ENCODE measurements at regions not wholly inside any gene's neighbourhood (a gene's known extent, or its start where the extent isn't known, plus 50 kb on each side); places are given as distances from the start of the nearest gene placed in this dataset.
A peak's percentile ranks its signal among the peaks of the same experiment; 100 is the strongest.
"Not testable (repeated sequence)": the region's sequence is repeated elsewhere in the genome, so short reads cannot be mapped to it uniquely, and the experiment has no call there.

DNA sequence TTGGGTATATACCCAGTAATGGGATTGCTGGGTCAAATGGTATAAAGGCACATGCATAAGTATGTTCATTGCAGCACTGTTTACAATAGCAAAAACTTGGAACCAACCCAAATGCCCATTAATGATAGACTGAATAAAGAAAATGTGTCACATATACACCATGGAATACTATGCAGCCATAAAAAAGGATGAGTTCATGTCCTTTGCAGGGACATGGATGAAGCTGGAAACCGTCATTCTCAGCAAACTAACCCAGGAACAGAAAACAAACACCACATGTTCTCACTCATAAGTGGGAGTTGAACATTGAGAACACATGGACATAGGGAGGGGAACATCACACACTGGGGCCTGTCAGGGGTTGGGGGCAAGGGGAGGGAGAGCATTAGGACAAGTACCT is 224.5 kb upstream of the KIAA1217 start:
- not testable (repeated sequence) for DNase-seq (ENCODE audit: low read depth)

GRCh38 chr10:23988006-23988405 is 220.9 kb upstream of the KIAA1217 start:
- no peak overlapping the region for H3K4me3 ChIP-seq (ENCODE audit: low read depth, low read length)
- DNase-seq (ENCODE audit: low read depth): no peak

More for the DNA sequence above, 224.5 kb upstream of the KIAA1217 start:
- not testable (repeated sequence) for H3K4me3 ChIP-seq (ENCODE audit: low read depth, low read length)

GRCh38 chr10:23994459-23995046 is 214.4 kb upstream of the KIAA1217 start:
- no peak overlapping the region for H3K4me3 ChIP-seq (ENCODE audit: low read depth, low read length)
- no peak for DNase-seq (ENCODE audit: low read depth)

DNA sequence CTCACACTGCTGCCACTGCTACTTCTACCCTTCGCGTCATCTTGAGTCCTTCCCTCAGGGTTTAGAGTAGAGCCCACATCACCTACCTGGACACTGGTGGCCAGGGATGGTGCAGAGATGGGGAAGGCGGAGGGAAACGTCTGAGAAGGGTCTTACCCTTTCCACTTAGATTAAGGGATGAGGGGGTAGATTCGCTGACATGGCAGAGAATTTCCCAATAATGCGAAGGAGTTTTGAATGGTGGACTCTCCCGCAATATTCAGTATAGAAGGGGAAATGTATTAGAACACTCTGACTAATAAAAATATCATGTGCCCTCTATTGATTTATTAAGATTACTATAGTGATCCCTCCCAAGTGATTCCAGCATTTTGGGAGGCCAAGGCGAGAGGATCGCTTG is 209.5 kb upstream of the KIAA1217 start:
- no peak for DNase-seq (ENCODE audit: low read depth)
- H3K4me3 ChIP-seq (ENCODE audit: low read depth, low read length): no peak overlapping the region

- no peak for DNase-seq (ENCODE audit: low read depth)
Observed at GRCh38 chr10:24000271-24000813, 208.6 kb upstream of the KIAA1217 start.

DNA sequence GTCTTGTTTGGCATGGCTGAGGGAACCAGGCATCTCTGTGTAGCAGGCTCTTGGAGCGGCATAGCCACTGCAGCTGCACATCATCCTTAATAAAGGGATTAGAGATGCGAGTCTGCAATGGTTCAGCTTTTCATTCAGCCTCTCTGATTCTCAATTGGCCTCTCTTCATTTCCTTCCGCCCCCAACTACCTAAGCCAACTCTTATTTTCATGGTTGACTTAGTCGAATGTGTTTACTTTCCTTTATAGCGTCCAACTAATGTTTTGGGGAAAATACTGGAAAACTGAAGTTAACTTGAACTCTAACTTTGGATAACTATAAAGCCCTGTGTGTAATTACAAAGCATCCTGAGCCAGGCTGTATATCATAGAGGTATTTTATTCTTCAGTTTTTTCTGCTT is 202.2 kb upstream of the KIAA1217 start:
- no peak overlapping the region for H3K4me3 ChIP-seq (ENCODE audit: low read depth, low read length)
- DNase-seq (ENCODE audit: low read depth): no peak

More at GRCh38 chr10:24000271-24000813, 208.6 kb upstream of the KIAA1217 start:
- no peak overlapping the region for H3K4me3 ChIP-seq (ENCODE audit: low read depth, low read length)

GRCh38 chr10:24007359-24007758 is 201.6 kb upstream of the KIAA1217 start:
- no peak for DNase-seq (ENCODE audit: low read depth)
- H3K4me3 ChIP-seq (ENCODE audit: low read depth, low read length): no peak overlapping the region

GRCh38 chr10:24008164-24009091 is 200.5 kb upstream of the KIAA1217 start:
- DNase-seq (ENCODE audit: low read depth): peak; percentile 13

DNA sequence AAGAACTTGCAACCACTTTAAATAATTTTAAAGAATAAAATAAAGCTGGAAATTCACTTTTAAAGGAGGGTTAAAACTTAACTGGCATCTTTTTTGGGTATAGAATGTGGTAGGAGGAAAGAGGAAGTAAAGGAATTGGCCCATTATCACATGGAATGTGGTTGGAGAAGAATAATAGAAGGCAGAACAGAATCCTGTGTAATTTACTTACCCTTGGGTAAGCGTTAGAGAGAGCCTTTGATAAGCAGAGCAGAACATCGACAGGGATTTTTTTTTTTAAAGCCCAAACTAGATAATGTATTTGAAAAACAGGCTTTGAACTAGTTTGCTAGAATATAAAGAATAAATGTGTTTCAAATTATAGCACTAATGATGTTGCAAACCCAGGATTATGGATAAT is 199.8 kb upstream of the KIAA1217 start:
- H3K4me3 ChIP-seq (ENCODE audit: low read depth, low read length): no peak overlapping the region
- no peak for DNase-seq (ENCODE audit: low read depth)

More at GRCh38 chr10:24008164-24009091, 200.5 kb upstream of the KIAA1217 start:
- H3K4me3 ChIP-seq (ENCODE audit: low read depth, low read length): no peak overlapping the region

- no peak for DNase-seq (ENCODE audit: low read depth)
- no peak overlapping the region for H3K4me3 ChIP-seq (ENCODE audit: low read depth, low read length)
Observed at GRCh38 chr10:24009736-24010135, 199.2 kb upstream of the KIAA1217 start.

GRCh38 chr10:24010436-24010970 is 198.4 kb upstream of the KIAA1217 start:
- H3K4me3 ChIP-seq (ENCODE audit: low read depth, low read length): no peak overlapping the region
- no peak for DNase-seq (ENCODE audit: low read depth)

DNA sequence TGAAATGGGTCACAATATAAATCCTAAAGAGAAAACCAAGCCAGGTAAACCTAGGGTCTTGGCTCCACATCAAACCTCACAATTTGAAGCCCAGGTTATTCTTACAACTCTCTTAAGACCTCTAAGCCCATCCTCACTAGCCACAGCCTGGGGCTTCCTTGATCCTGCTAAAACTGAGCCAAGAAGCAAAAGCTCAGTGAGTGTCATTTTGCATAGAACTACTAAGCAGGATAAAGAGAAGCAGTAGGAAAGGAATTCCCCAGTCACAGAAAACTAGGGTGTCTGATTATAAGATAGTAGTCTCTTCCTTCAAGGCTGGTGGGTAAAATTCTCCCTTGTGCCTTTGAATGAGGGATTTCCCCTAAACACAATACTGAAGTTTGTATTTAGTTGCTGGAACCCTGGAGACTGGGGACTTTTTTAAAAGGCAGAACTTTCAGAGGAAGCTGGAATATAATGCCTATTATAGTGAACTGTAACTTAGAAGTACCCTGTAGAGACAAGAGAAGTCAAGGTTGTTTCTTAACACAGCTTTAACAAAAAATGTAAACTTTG is 196.6 kb upstream of the KIAA1217 start:
- DNase-seq (ENCODE audit: low read depth): no peak
- H3K4me3 ChIP-seq (ENCODE audit: low read depth, low read length): no peak overlapping the region

- DNase-seq (ENCODE audit: low read depth): no peak
- no peak overlapping the region for H3K4me3 ChIP-seq (ENCODE audit: low read depth, low read length)
Observed at GRCh38 chr10:24027107-24027506, 181.8 kb upstream of the KIAA1217 start.

- no peak overlapping the region for H3K4me3 ChIP-seq (ENCODE audit: low read depth, low read length)
- no peak for DNase-seq (ENCODE audit: low read depth)
Observed at GRCh38 chr10:24034571-24034970, 174.4 kb upstream of the KIAA1217 start.

DNA sequence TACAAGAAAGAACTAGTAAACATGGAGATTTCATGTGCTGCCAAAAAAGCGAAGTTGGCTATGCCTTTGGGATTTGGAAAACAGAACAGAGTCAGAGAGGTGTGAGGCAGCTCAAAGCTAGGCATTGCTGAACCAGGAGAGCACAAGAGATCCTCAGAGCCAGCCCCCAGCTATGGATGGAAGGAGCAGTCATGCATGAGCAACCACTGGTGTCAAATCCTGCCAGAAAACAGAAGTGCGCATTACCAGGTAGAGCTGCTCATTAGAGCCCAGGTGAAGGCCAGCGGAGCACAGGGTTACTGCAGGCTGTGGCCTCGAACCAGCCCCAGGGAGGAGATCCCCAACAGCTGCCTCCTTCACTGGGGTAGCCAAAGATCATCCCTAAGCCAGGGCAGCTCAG is 173.2 kb upstream of the KIAA1217 start:
- DNase-seq (ENCODE audit: low read depth): no peak
- no peak overlapping the region for H3K4me3 ChIP-seq (ENCODE audit: low read depth, low read length)

- no peak overlapping the region for H3K4me3 ChIP-seq (ENCODE audit: low read depth, low read length)
- no peak for DNase-seq (ENCODE audit: low read depth)
Observed at GRCh38 chr10:24039315-24039714, 169.6 kb upstream of the KIAA1217 start.

DNA sequence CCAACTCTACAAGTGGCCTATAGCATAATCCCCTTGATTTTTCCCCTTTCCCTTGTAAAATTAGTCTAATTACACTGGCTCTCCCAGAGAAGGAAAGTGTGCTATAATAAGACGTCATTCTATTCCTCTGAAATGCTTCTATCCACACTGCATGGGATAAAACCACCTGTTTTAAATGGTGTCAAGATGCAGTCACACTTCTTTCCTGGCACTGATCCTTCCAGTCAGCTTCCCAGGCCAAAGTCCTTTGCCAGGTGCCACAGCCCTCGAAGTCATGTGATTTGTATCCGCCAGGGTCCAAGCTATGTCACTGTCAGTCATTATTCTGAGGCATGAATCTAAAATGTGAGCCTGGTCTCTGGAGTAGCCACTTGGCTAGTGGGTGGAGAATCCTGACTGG is 169.0 kb upstream of the KIAA1217 start:
- no peak overlapping the region for H3K4me3 ChIP-seq (ENCODE audit: low read depth, low read length)
- DNase-seq (ENCODE audit: low read depth): no peak

- H3K4me3 ChIP-seq (ENCODE audit: low read depth, low read length): no peak overlapping the region
- DNase-seq (ENCODE audit: low read depth): no peak
Observed at GRCh38 chr10:24041034-24041433, 167.9 kb upstream of the KIAA1217 start.

DNA sequence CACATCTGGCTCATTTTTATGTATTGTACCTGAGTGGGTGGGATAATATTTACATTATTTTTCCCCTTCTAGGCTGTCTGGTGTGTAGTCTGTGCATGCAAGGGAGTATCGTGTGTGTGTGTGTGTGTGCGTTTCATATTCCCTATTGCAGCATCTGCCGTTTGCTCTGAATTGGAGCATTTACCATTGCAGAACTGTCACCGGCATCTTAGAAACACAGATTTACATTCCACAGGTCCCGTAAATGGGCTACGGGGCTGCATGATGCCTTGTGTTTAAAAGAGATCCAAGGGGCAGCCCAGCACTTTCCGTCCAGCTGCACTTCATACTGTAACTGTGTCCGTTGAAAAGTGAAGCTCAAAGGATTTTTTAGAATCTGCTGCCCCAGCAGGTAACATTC is 167.1 kb upstream of the KIAA1217 start:
- no peak for DNase-seq (ENCODE audit: low read depth)
- no peak overlapping the region for H3K4me3 ChIP-seq (ENCODE audit: low read depth, low read length)

GRCh38 chr10:24042884-24043283 is 166.1 kb upstream of the KIAA1217 start:
- DNase-seq (ENCODE audit: low read depth): no peak
- no peak overlapping the region for H3K4me3 ChIP-seq (ENCODE audit: low read depth, low read length)
